Ovary (tissue), 7 donors: ENCODE measurements at regions not wholly inside any gene's neighbourhood (a gene's known extent, or its start where the extent isn't known, plus 50 kb on each side); places are given as distances from the start of the nearest gene placed in this dataset.

Source experiments
- DNase-seq, 5 donors: peaks; one replicate each; pipeline ENCODE4 v3.0.0-alpha.2; 2019 to 2020
- H3K27ac ChIP-seq, 2 donors: fragments of 200-600 bp; one replicate each; pipeline versions ENCODE4 v1.5.1 to v1.8.0; 2019 to 2022
- H3K27me3 ChIP-seq: fragments of 200-600 bp; one replicate; pipeline ENCODE4 v1.8.0; 2022
- H3K36me3 ChIP-seq: fragments of 200-600 bp; sonication (generic); one replicate; pipeline ENCODE4 v1.5.1; 2019
- H3K4me1 ChIP-seq: one replicate; pipeline ENCODE4 v1.8.1; 2013; ENCODE audit warnings: mild to moderate bottlenecking, moderate library complexity; ENCODE audit not compliant: insufficient read depth
- H3K4me3 ChIP-seq: fragments of 200-600 bp; sonication (generic); one replicate; pipeline ENCODE4 v1.5.1; 2017
- H3K9me3 ChIP-seq, 2 donors: fragments of 200-600 bp in 1 of 2; sonication (generic) in 1 of 2; one replicate each; pipeline versions ENCODE4 v1.5.1 to v1.8.1; 2013 to 2019; ENCODE audit warnings: mild to moderate bottlenecking in 1 of 2, moderate library complexity in 1 of 2
- EP300 ChIP-seq: sonication (generic); formaldehyde crosslinking; IDR thresholded peaks from one replicate; pipeline ENCODE4 v1.6.1; 2017; ENCODE audit warnings: antibody characterized with exemption
- POLR2A ChIP-seq: fragments of 450-650 bp; IDR thresholded peaks from one replicate; pipeline ENCODE4 v1.6.1; 2017; ENCODE audit warnings: antibody characterized with exemption, mild to moderate bottlenecking, moderate library complexity
- WGBS, 3 donors: extraction: QIAGEN DNeasy Blood & Tissue Kit in 1 of 3; methylation state at CpG; one replicate each; pipeline versions ENCODE4 v1.1.5 to v1.1.7; 2013 to 2017; 5-methylcytosine and 5-hydroxymethylcytosine counted together
- intact Hi-C, 4 donors: fragments of 100-400 bp; cut with DNase I; formaldehyde crosslinking; loops; one replicate each; pipeline versions ENCODE4 v1.11.0 to v1.15.1; 2022 to 2023
- TF ChIP-seq, protein P1 (sequence below), 3 donors: fragments of 450-650 bp in 2 of 3; fragments of 200-600 bp in 1 of 3; IDR thresholded peaks; one replicate each; pipeline versions ENCODE4 v1.5.1 to v1.8.0; 2016 to 2022; ENCODE audit warnings: antibody characterized with exemption in 3 of 3, mild to moderate bottlenecking in 1 of 3
- donor health status: DM: no; HTN: no; CAD: no; lungs with moderate emphysema.
- donor health status: DM: no; HTN: no; CAD: no.
- donor health status: Bipolar disorder and iron deficiency.
- donor health status: DM: no; HTN: no; CAD: no.
- donor health status: DM: yes; HTN: yes; CAD: no.

DNA sequence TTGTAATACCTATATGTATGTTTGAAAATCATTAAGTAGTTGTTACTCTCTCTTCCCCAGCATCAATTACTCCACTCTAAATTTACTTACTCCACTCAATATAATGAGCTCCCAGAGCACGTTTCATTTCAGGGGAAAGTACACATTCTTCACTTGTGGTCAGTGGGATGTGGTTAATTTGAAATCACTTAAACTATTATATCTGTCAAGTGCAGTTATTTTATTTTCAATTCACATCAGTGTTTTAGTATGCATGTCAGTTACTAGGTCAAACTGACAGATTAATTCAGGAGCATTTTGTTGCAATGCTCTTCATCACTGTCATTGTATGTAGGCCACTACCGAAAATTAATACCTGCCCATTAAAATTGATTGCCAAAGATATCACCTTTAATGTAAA, 376.1 kb downstream of the ZIC4 start:
- Histone ChIP-seq H3K9me3 (no peaks in the 10 kb centered on the region), H3K4me3 (no peak overlapping the region)

DNA sequence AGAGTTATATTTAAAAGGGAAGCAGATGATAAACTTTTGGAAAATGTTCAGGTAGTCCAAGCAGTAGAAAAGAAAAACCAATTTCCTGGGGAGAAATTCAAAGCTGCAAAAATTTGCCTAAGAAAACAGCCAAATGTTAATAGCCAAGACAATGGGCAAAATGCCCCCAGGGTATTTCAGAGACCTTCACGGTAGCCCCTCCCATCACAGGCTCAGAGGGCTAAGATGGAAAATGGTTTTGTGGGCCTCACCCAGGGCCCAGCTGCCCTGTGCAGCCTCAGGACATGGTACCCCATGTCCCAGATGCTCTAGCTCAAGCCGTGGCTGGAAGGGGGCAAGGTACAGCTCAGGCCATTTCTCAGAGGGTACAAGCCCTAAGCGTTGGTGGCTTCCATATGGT, 391.0 kb downstream of the ZIC4 start:
- 83 to 85% (median 85%) methylated on average over 3 of the region's 3 CpGs for WGBS, 3 donors
- no peak overlapping the region for H3K4me3 ChIP-seq
- no peaks in the 10 kb centered on the region for H3K9me3 ChIP-seq
- no peaks in the 10 kb centered on the region for H3K27me3 ChIP-seq
- no peaks in the 10 kb centered on the region for H3K36me3 ChIP-seq
- TF ChIP-seq EP300: no peak
- no peaks in the 10 kb centered on the region for H3K4me1 ChIP-seq
- intact Hi-C loops: no loop called here
- no peak overlapping the region for H3K27ac ChIP-seq
- DNase-seq: no peak

More for the DNA sequence above, 376.1 kb downstream of the ZIC4 start:
- TF ChIP-seq, protein P1, sequence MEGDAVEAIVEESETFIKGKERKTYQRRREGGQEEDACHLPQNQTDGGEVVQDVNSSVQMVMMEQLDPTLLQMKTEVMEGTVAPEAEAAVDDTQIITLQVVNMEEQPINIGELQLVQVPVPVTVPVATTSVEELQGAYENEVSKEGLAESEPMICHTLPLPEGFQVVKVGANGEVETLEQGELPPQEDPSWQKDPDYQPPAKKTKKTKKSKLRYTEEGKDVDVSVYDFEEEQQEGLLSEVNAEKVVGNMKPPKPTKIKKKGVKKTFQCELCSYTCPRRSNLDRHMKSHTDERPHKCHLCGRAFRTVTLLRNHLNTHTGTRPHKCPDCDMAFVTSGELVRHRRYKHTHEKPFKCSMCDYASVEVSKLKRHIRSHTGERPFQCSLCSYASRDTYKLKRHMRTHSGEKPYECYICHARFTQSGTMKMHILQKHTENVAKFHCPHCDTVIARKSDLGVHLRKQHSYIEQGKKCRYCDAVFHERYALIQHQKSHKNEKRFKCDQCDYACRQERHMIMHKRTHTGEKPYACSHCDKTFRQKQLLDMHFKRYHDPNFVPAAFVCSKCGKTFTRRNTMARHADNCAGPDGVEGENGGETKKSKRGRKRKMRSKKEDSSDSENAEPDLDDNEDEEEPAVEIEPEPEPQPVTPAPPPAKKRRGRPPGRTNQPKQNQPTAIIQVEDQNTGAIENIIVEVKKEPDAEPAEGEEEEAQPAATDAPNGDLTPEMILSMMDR (IDR thresholded peaks at IDR 0.05): no peak
- no peak for TF ChIP-seq POLR2A
- TF ChIP-seq EP300: no peak
- Histone ChIP-seq H3K4me1 (no peaks in the 10 kb centered on the region), H3K27ac (no peak overlapping the region), H3K27me3 (no peaks in the 10 kb centered on the region), H3K36me3 (no peaks in the 10 kb centered on the region)
- intact Hi-C loops: no loop called here
- DNase-seq: no peak
- WGBS, 3 donors: 25 to 44% (median 34%) methylated on average over 2 of the region's 2 CpGs

DNA sequence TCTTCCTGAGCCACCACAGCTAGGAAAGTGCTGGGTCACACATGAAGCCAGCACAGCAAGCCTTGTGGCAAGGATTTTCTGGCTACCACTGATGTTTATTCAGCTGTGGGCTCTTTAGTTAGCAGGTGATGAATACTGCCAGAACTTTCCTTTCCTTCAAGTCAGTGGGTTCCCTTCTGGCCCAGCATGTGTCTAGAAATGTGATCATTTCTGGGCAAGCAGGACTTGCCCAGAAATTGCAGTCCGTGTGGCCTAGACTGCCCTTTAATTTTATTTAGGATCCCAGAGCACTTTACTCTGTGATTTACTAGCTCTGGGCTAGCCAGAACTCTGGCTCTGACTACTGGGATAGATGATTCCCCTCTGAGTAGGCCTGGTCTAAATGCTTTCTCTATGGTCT, 397.5 kb downstream of the ZIC4 start:
- no peaks in the 10 kb centered on the region for H3K36me3 ChIP-seq
- no peaks in the 10 kb centered on the region for H3K4me1 ChIP-seq
- intact Hi-C loops: loop anchor here in 1 of 4 donors (5.0 kb wide), 1 partner anchor 1577 kb away; no protein-coding TSS in a partner anchor
- no peaks in the 10 kb centered on the region for H3K9me3 ChIP-seq
- no peak for DNase-seq
- no peak overlapping the region for H3K27ac ChIP-seq
- 62 to 85% (median 64%) methylated on average over 1 of the region's 1 CpG for WGBS, 3 donors
- H3K4me3 ChIP-seq: no peak overlapping the region
- H3K27me3 ChIP-seq: no peaks in the 10 kb centered on the region
- TF ChIP-seq, protein P1 (IDR thresholded peaks at IDR 0.05): no peak
- TF ChIP-seq EP300 (no peak), POLR2A (no peak)

GRCh38 chr3:147008458-147008857, 397.9 kb downstream of the ZIC4 start:
- H3K9me3 ChIP-seq: no peaks in the 10 kb centered on the region
- no peaks in the 10 kb centered on the region for H3K27me3 ChIP-seq
- WGBS, 3 donors: 90 to 97% (median 95%) methylated on average over 2 of the region's 2 CpGs
- no peak for DNase-seq
- no peak overlapping the region for H3K4me3 ChIP-seq
- intact Hi-C loops: loop anchor here in 1 of 4 donors (5.0 kb wide), 1 partner anchor 1576 kb away; no protein-coding TSS in a partner anchor
- no peaks in the 10 kb centered on the region for H3K36me3 ChIP-seq
- TF ChIP-seq EP300: no peak
- TF ChIP-seq POLR2A: no peak
- TF ChIP-seq, protein P1 (IDR thresholded peaks at IDR 0.05): no peak
- H3K27ac ChIP-seq: no peak overlapping the region
- no peaks in the 10 kb centered on the region for H3K4me1 ChIP-seq

GRCh38 chr3:147007736-147008245, 398.6 kb downstream of the ZIC4 start:
- Histone ChIP-seq H3K27ac (no peak overlapping the region), H3K9me3 (no peaks in the 10 kb centered on the region), H3K4me3 (no peak overlapping the region), H3K36me3 (no peaks in the 10 kb centered on the region), H3K4me1 (no peaks in the 10 kb centered on the region), H3K27me3 (no peaks in the 10 kb centered on the region)
- intact Hi-C loops: loop anchor here in 1 of 4 donors (5.0 kb wide), 1 partner anchor 1575 kb away; no protein-coding TSS in a partner anchor
- 88% methylated on average over 2 of the region's 2 CpGs for WGBS, 3 donors
- TF ChIP-seq, protein P1 (IDR thresholded peaks at IDR 0.05): no peak
- TF ChIP-seq POLR2A (no peak), EP300 (no peak)
- DNase-seq: no peak
